COLO829 (cell line): ENCODE measurements at regions not wholly inside any gene's neighbourhood (a gene's known extent, or its start where the extent isn't known, plus 50 kb on each side); places are given as distances from the start of the nearest gene placed in this dataset.

ENCODE experiments used
- DNase-seq: peaks from one replicate; pipeline ENCODE4 v3.0.0; 2012; ENCODE audit warnings: low spot score

DNA sequence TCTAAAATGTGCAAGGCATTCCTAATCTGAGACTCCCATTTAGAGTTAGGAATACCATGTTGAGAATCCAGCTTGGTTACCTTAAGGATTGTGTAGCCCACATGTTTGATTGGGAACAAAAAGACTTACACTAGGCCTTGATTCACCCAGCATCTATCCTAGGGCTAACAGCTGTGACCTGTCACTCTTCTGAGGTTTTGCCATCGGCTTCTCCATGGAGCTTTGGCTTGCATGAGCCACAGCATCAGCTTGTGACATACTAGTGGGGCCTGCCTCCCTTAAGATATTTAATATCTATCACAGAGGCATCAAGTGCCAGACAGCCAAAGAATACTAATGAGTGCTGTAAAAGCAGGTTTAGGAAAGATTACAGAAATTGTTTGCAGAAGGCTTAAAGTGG, 241.3 kb upstream of the UBE2E3 start:
- DNase-seq: no peak

GRCh38 chr2:180735799-180736198, 244.6 kb upstream of the UBE2E3 start:
- no peak for DNase-seq

DNA sequence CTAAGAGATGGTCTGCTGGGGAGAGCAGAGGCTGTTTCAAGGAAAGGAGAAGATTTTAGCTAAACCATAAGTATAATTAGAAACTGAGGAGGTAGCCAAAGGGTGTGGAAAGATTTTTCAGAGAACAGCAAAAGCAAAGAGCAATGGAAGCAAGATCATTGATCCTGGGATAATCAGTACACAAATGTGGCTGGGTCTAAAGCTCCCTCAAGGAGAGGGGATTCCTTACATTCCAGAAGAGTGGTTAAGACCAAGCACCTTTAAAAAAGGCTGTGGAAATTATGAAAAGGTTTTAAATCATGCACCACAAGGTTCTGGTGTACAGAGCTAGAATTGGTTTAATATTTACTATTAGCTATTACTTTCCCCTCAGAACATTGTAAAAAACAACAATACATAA, 246.0 kb upstream of the UBE2E3 start:
- DNase-seq: no peak

- no peak for DNase-seq
Measured at GRCh38 chr2:180733330-180733729, 247.1 kb upstream of the UBE2E3 start.

DNA sequence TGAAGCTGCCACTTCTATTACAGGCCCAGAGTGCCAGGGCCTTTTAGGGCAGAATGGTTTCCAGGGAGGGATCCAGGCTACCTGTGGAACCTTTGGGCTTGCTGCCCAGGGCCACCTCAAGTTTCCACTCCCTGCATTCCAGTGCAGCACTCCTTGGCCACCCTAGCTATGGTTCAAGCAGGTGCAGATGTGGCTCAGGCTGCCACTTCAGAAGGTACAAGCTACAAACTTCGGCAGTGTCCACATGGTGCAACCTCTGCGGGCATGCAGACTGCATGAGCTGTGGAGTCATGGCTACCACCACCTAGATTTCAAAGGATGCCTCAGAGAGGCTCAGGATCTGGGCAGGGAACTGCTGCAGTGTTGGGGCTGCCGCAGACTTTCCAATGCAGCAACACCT, 248.1 kb upstream of the UBE2E3 start:
- no peak for DNase-seq

DNA sequence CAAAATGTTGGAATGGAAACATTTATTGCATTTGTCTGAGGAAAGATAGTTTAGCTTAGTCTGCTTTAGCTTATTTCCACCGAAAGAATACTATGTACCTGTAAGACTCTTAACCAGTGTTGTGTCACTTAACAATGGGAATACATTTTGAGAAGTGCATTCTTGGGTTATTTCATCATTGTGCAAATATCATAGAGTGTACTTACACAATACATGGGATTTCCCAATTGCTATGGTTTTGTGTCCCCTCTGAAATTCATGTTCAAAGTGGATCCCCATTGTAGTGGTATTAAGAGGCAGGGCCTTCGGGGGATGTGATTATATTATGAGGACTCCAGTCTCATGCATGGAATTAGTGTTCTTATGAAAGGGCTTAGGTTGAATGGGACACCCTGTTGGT, 249.4 kb upstream of the UBE2E3 start:
- DNase-seq: no peak

GRCh38 chr2:180728928-180729559, 251.4 kb upstream of the UBE2E3 start:
- DNase-seq: peak; percentile 48

GRCh38 chr2:180723712-180724111, 256.7 kb upstream of the UBE2E3 start:
- DNase-seq: no peak

GRCh38 chr2:180722551-180723239, 257.7 kb upstream of the UBE2E3 start:
- DNase-seq: no peak

GRCh38 chr2:180720829-180721228, 259.6 kb upstream of the UBE2E3 start:
- no peak for DNase-seq

- DNase-seq: no peak
Measured at GRCh38 chr2:180717588-180717987, 262.8 kb upstream of the UBE2E3 start.

- no peak for DNase-seq
Measured at GRCh38 chr2:180716186-180717180, 263.9 kb upstream of the UBE2E3 start.

DNA sequence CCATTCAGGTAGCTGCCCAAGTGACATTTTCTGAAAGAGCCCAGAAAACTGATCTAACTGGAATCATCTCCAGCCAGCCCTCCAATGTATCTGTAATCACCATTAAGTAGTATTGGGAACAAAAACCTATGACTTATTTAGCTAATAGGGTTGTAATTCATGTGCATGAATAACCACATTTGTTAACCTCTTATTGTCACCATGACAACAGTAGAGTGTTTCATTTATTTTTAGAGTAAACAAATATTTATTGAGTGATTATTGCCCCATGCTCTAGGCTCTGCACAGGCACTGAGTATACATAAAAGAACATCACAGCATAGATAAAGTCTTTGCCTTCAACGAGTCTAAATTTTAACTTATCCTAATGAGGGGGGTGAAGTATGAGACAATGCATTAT, 265.4 kb upstream of the UBE2E3 start:
- DNase-seq: no peak

DNA sequence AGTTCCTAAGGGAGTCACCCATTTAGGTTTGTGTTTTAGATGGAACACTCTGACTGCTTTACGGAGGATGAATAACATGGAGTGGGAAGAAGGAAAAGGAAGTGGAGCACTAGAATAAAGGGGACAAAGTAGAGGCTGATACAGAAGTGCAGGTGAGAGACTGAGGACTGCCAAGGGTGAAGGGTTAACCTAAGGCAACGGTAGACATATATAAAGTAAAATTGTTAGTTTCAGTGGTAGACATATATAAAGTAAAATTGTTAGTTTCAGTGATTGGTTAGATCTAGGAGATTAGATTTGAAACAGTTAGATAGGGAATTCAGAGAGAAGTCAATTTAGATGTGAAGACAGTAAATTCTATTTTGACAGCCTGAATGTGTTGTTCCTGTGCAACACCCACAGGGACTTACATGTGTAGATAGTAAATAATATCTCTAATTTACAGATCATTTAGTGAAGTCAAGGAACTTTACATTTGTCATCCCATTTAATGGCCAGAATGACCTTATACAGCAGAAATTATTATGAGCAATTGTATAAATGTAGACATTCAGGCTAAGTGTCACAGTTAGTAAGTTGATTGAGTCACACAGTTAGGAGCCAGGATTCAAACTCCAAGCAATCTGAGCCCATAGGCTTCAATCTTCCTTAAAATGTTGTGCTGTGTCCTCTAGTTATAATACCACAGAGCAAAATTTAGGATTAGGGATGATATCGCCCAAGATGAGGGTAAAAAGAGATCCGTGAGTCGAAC, 270.8 kb upstream of the UBE2E3 start:
- no peak for DNase-seq

DNA sequence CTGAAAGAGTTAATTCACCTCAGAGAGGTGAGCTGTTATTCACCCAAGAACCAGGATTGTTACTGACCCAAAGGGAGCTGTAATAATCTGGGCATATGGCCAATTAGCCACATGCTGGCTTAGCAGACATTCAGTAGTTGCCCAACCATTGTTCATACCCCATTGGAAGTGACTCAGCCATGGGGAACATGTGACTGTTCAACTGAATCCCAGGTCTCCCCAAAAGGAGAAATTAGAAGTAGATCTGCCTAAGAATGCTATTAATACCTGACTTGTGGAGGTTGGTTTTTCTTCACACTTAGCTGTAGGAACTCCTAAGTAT, 272.6 kb upstream of the UBE2E3 start:
- peak; percentile 34 for DNase-seq

GRCh38 chr2:180707175-180707883, 273.1 kb upstream of the UBE2E3 start:
- no peak for DNase-seq

GRCh38 chr2:180706694-180707093, 273.7 kb upstream of the UBE2E3 start:
- no peak for DNase-seq

DNA sequence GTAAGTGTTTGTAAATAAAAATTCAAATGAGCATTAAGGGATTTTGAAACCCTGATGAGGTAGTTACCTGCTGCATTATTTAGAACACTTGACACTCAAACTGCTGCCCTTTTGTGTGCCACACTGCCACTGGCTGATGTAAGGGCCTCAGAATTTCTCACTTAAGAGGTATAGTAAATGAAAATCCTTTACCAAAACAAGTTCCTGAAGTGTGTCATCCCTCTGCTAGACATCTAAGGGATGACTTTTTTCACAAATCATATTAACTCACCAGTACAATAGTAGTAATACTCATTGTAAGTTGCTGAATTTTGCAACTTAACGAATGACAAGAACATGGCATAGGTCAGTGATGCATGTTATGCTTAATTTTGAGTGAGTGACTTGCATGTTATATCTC, 274.9 kb upstream of the UBE2E3 start:
- DNase-seq: no peak

DNA sequence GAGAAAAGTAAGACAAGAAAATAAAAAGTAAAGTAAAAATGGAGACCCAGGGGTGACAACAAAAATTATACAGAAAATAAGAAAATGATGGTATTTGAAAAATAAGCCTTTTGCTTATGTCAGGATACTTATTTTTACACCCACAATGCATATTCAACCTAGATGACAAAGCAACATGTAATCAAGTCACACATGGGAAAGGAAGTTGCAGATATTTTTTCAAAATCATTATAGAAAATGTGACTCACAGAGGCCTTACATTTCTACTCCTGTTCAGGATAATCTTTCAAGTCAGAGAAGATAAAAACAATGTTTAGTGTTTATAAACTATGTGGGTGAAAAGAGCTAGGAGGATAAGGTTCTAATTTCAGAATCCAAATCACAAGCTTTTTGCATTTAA, 275.3 kb upstream of the UBE2E3 start:
- DNase-seq: no peak

- DNase-seq: no peak
Measured at GRCh38 chr2:180699657-180700361, 280.6 kb upstream of the UBE2E3 start.

- no peak for DNase-seq
Measured at GRCh38 chr2:180698668-180699067, 281.7 kb upstream of the UBE2E3 start.
